Left ventricle myocardium superior (tissue), 1 donor: ENCODE measurements at regions not wholly inside any gene's neighbourhood (a gene's known extent, or its start where the extent isn't known, plus 50 kb on each side); places are given as distances from the start of the nearest gene placed in this dataset.
"Not testable (repeated sequence)": the region's sequence is repeated elsewhere in the genome, so short reads cannot be mapped to it uniquely, and the experiment has no call there.

Experiments used
- ATAC-seq: fragments of 200-7000 bp; cut with Tn5 transposase; one replicate; pipeline ENCODE4 v1.9.1; 2020; ENCODE audit warnings: mild to moderate bottlenecking, moderate library complexity
- DNase-seq: peaks from one replicate; pipeline ENCODE4 v3.0.0-alpha.2; 2020
- intact Hi-C: fragments of 100-400 bp; cut with micrococcal nuclease; formaldehyde crosslinking; loops from one replicate; pipeline ENCODE4 v1.11.0; 2022
- donor health status: DM: no; HTN: yes; CAD: no; lungs with severe emphysema.

DNA sequence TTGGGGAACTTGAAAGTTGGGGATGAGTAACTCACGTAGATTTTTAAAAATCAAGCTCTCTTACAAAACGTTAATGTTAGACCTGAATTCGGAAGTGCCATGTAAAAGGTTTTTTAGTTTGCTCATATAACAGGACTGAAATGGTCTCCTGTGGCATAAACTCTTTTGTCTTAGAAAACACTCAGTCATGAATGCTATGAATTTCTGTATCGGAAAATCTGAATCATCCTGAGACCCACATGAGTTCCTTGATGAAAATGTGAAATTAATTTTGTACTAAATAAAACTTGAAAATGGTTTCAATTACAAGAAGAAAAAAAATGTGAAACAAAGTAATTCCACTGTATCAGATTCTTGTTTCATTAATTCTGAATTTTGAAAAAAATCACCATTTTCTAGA, 134.8 kb upstream of the BMPER start:
- DNase-seq (no peak), ATAC-seq (no peak)
- intact Hi-C loops: no loop called here

DNA sequence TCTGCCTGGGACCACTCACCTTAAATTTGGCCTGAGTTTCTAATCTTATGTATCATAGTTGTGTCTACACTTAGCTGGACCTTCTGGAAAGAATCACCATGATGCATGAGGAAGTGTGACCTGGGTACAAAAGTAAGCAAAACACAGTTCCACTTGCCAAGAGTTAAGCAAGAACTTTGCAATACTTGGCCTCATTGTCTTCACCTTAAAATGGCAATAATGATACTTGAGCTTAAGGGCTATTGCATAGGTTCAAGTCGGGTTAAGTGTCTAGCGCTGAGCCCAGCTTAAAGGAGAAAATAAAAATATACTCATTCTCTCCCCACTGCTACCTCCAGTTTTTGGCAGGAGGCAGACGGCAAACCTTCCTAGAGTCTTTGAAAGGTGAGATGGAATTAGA, 133.9 kb upstream of the BMPER start:
- ATAC-seq (no peak), DNase-seq (no peak)
- intact Hi-C loops: no loop called here

DNA sequence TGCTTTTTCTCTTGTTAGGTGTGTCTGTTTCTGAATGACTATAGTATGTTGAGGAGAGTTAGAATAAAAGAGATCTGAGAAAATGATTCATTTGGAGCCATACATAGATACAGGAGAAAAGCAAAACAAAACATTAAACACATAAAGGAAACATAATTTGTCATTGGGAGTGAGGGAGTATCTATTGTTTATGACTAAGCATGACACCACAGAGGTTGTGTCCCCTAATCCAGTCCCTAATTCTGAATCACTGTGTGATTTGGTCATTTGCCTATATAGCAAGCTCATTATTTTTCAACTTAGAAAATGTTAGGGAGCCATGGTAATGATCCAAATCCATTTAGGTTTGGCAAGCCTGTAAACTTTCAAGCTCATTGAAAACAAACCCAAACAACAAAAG, 132.3 kb upstream of the BMPER start:
- intact Hi-C loops: no loop called here
- DNase-seq (no peak), ATAC-seq (no peak)

DNA sequence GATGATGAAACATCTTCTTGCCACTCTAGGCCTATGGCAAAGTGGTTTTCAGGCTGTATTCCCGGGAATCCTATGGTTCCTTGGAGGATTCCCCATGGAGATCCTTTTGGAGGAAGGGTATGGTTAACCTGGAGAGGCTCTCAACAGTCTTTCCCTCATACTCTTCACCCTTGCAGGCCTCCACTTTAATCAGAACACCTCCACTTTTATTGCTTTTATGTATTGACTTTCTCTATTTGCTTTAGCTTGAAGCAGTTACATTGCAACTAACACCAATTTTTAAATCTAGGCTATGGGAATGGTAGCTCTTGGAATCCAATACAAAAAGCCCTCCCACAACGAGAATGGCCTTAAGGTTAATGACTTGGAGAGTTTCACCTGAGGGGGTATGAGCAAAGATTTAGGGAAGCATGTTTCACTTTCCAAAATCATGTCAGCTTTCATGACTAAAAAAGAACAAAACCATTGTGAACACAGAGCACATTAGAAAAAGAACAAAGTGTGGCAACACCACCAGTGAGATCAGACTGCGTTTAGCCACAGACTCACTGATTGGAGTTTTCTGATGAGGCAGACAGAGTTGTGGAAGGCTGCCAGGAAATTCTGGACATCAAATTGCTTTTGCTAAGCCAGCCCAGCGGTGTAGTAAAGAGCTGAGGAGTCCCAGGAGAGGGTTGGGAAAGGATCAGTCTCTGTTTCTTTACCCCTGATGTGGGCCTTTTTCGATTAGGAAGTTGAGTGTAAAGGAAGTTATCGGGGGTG, 130.4 kb upstream of the BMPER start:
- DNase-seq (peak; percentile 40), ATAC-seq (peak; percentile 86)
- intact Hi-C loops: no loop called here

DNA sequence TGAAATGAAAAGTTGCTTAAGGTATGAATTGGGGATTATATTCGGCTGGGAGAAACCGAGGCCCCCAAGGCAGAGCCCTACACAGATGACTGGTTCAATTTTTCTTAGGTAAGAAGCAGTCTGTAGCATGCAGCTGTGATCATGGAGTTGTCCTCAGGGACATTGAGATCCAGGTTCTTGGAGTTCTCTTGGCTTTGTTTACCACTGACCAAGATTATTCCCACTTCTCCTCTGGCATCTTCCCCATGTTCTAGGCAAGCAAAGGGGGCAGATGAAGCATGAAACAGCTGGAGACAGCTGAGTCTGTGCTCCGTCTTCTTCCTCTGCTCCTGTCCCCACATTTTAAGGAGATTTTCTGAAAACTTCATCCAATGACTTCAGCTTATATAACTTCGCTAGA, 129.5 kb upstream of the BMPER start:
- ATAC-seq (peak; percentile 85), DNase-seq (no peak)
- intact Hi-C loops: no loop called here

DNA sequence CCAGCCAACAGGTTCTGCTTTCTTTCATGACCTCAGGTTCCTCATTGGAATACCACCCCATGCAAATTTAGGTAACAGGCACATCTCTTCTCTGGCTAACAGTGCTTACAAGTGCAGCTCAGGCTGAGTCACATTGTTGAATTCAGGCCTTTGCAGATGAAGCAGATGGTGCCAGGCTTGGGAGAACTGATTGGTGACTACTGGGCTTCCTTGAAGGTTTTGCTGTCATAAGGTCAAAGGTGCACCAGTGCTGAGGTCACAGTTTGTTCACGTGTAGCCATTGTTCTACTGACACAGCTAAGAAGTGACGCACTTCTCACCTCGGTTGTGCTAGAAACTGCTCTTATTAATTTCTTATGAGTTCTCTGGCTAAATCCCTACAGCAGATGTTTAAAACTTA, 128.6 kb upstream of the BMPER start:
- ATAC-seq: no peak
- DNase-seq: no peak
- intact Hi-C loops: no loop called here

DNA sequence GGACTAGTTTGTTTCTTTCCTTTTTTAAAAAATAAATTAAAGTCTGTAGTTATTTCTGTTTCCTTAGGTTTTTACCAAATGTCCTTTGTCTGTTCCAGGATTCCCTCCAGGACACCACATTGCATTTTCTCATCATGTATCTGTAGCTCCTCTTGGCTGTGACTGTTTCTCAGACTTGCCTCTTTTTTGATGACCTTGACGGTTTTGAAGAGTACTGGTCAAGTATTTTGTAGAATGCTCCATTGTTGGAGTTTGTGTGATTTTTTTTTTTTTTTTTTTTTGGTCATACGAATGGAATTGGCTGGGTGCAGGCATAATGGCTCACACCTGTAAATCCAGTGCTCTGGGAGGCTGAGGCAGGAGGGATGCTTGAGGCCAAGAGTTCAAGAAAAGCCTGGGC, 127.1 kb upstream of the BMPER start:
- DNase-seq: no peak
- ATAC-seq: no peak
- intact Hi-C loops: no loop called here

DNA sequence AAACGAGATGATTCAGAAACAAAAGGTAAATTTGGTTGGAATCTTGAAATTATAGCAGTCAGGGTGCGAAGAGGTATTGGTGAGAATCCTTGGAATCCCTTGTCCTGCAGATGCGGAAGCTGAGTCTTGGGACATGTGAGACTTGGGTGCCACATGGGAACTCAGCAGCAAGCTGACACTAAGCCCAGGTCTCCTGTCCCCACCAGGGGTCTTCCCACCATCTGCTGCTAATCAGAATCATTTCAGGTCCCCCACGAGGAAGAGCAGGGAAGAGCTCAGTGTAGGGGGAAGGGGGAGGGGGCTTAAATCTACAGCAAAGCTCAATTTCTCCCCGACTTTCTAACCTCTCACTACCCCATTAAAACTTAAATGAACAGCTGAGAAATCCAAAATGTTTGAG, 126.1 kb upstream of the BMPER start:
- ATAC-seq (no peak), DNase-seq (no peak)
- intact Hi-C loops: no loop called here

DNA sequence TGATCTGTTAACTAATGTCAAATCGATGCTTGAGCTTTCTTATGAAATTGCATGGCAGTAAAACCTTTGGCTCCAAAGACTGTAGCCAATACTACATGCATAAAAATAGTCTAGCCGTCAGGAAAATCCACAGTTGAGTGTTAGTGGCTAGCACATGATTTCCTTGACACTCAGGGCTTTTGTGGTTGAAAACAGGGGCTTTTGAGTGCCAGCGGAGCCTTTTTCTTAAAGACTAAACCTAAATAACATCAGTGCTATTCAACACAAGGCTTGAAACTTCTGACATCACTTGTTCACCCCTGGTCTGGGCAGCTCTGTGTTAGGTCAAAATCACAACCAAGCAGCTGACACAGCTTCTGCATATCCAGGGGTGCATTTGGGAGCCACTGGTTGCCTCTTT, 124.2 kb upstream of the BMPER start:
- ATAC-seq (no peak), DNase-seq (no peak)
- intact Hi-C loops: no loop called here

DNA sequence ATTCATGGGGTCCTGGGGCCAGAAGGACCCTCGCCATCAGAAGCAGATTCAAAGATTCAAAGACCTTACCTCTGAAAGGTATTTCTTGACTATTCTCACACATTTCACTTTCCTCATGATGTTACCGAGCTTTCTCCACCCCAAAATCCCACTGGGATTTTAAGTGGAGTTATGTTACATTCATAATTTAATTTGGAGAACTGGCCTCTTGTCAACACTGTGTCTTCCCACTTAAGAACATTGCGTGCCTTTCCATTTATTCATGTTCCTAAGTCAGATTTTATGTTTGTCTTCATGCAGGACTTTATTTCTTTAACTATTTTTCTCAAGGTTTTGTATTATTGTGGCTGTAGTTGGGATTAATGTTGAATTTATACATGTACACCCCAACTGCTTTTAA, 123.5 kb upstream of the BMPER start:
- DNase-seq: no peak
- peak; percentile 33 for ATAC-seq
- intact Hi-C loops: no loop called here

DNA sequence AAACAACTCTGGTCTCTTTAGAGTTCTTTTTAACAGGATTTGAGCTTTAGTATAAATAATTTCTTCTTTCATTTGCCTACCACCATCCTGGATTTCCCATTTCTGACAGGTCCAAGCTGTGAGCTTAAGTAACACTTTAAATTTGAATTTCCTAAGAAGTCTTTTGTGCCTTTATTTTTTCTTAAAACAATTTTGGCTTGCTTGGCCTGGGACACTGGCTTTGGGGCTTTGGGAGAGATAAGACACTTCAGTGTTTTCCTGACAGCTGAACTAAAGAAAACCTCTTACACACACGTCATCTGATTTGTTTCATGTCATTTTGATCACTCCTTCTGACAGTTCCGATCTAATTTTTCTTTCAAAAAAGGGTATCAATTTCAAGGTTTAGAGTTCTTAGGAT, 121.3 kb upstream of the BMPER start:
- DNase-seq (no peak), ATAC-seq (peak; percentile 56)
- intact Hi-C loops: no loop called here

DNA sequence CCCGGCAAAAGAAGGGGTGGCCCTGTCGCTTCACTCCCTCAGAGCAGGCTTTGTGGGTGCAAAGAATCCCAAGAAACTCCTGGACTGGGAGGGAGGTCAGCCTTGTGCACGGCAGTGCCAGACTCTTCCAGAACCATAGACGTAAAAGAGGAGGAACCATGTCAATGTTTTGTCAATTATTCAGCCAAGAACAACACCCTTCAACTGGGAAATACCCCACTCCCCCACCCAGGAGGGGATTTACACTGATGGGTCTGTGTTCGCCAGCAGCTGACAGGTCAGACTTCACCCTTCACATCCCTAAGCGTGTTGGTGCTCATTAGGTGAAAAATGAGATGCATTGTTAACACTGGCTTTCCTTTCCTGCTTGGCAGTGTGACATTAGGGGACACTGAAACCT, 116.8 kb upstream of the BMPER start:
- intact Hi-C loops: no loop called here

DNA sequence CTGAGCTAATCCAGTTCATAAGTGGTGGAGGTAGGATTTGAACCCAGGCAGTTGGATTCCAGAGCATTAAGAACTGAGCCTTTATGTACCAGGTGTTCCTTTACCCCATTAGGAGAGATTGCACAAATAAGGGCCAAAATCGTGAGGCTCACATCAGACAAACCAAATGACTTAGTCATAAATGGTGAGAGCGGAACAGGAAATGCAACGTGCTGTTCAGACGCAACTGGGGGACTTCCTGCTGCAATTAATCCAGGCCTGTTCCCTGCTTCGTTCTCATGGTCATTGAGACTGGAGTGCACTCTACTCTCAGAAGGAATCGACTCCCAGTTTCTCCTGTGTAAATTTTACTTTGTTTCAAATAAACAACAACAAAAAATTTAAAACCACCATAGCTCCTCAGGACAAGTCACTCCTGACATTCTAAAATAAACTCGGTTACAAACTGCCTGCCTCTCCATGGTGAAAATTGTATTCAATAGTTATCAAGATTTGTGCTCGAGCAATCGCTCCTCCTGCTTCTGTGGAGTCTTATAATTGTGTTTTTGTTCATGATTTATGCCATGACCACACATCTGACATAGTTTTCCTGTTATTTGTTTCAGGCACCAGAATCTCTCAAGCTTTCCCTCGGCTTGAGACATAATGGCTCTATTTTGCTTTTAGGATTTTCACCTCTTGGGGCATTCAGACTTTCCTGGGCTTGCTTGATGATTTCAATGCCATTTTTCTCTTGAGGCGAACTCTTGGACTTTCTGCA, 115.3 kb upstream of the BMPER start:
- DNase-seq (no peak), ATAC-seq (no peak)
- intact Hi-C loops: no loop called here

More for the DNA sequence above, 116.8 kb upstream of the BMPER start:
- DNase-seq (no peak), ATAC-seq (peak; percentile 15)

DNA sequence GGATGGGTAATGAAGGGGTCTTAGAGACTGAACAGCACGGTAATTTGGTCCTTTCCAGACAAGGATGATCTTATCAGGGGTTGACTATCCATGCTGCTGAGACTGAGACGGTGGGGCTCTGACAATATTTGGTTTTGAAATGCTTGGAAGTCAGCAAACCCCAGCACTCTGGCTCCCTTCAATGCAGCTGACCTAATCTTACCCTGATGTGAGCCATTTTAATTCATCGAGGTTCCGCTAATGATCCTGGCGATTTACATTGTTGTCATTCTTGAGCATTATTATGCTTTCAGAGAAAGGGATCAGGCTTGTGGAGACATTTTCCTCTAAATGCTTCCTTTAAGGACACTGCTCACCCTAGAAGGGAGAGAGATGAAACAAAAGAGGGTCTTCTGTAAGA, 114.6 kb upstream of the BMPER start:
- intact Hi-C loops: no loop called here

DNA sequence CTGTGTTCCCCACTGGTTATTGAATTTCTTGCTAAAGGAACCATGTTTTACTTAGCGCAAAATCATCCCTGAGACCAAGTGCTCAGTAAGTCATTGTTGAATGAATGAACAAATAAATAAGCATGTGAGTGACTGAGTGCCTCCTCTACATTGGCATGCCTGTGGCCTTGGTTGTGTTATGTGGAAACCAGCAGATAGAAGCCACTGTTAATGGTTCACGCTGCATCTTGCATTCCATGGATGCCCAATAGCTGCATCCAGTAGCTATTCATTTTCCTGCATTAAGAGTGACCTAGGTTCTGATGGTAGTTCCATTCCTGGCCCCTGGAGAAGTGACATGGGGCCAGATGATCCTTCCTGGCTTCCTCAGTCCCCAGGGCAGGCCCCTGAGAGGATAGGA, 113.3 kb upstream of the BMPER start:
- DNase-seq: no peak
- intact Hi-C loops: no loop called here
- ATAC-seq: no peak

More for the DNA sequence above, 114.6 kb upstream of the BMPER start:
- ATAC-seq (no peak), DNase-seq (no peak)

DNA sequence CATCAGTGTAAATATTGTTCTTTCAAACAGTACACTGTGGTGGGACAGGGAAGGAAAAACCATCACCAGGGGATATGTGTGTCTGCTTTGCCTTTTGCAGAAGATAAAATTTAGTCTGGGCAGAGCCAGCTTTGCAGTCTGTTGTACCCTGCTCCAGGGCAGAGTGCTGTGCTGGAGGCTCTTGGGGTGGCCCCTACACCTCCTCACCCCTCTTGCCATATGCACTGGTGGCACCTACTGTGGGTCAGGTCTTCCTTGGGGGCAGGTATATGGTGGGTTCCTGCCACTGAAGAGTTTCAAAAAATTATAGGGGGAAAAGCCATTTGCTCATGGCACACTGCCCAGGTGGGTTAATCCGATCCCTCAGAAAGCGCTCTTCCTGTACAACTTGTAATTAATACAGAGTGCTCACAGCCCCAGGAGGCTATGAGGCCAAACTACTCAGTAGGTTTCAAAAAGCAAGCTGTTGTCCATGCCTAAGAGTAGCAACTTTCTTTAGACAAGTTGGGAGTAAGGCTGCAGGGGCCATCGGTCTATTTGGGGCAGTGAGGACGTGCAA, 112.7 kb upstream of the BMPER start:
- ATAC-seq (no peak), DNase-seq (no peak)
- intact Hi-C loops: no loop called here

DNA sequence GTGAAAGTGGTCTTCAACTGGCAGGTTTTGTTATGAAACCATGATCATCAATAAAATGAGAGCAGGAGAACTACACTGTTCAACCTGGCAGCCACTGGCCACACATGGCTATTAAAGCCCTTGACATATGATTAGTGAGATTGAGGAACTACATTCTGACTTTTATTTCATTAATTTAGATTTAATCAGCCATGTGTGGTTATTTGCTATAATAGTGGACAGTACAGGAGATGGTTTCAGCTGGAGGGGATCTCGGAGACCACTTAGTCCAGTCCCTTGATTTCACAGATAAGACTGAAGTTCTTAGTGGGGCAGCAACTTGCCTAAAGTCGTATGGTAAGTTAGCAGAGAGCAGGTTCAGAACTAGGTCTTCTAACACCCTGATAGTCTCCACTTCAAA, 111.7 kb upstream of the BMPER start:
- DNase-seq (no peak), ATAC-seq (no peak)
- intact Hi-C loops: no loop called here

DNA sequence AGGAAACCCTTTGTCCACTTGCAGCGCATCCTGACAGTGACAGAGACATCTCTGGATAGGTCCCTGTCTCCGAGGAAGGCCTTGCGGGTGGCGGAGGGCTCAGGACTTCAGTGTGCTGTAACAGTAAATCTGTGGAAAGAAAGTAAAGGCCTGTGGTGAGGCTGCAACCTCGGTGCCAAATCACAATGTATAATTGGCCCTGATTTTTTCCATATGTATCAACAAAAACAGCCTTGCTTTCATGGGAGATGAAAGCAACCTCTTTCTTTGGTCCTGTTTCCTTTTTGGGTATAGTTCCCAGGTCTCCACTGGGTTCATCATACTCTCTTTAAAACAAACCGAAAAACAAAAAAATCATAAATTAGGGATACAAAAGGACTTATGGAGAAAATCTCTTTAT, 110.9 kb upstream of the BMPER start:
- no peak for ATAC-seq
- DNase-seq: no peak
- intact Hi-C loops: no loop called here

DNA sequence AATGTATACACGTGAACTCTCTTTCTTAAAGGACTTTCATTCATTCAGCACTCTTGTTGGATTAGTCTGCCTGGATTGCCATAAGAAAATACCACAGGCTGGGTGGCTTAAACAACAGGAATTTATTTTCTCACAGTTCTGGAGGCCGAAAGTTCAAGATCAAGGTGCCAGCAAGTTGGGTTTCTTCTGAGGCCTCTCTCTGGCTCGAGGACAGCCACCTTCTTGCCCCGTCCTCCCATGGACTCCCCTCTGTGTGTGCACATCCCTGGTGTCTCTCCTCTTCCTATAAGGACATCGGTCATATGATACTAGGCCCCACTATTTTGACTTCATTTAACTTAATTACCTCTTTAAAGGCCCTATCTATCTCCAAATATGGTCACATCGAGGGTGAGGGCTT, 110.4 kb upstream of the BMPER start:
- DNase-seq (no peak), ATAC-seq (no peak)
- intact Hi-C loops: no loop called here

DNA sequence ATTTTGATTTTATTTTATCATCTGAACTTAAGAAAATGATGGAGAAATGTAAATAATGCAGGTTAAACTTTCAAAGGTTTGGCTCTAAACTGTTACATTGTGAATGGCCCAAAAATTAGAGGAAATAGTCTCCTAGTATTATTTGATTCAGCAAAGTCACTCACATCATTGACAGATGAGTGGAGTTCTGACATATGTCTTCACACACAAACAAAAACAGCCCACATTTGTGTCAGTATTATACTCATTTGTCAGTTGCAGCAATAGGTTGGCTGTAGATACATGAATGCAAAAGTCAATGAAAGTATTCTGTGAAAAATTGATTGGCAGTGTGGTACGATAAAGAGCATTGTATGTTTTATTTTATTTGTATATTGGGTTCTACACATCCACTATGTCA, 108.8 kb upstream of the BMPER start:
- intact Hi-C loops: no loop called here
- ATAC-seq (no peak), DNase-seq (no peak)

DNA sequence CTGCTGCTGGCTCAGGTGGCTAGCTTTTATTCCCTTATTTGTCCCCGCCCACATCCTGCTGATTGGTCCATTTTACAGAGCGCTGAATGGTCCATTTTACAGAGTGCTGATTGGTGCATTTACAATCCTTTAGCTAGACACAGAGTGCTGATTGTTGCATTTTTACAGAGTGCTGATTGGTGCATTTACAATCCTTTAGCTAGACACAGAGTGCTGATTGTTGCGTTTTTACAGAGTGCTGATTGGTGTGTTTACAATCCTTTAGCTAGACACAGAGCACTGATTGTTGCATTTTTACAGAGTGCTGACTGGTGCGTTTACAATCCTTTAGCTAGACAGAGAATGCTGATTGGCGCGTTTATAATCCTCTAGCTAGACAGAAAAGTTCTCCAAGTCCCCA, 107.8 kb upstream of the BMPER start:
- ATAC-seq, intact Hi-C loops: not testable (repeated sequence)

More for the DNA sequence above, 107.8 kb upstream of the BMPER start:
- not testable (repeated sequence) for DNase-seq
